H1 (cell line): ENCODE measurements at regions not wholly inside any gene's neighbourhood (a gene's known extent, or its start where the extent isn't known, plus 50 kb on each side); places are given as distances from the start of the nearest gene placed in this dataset.

Experiments used
- JUN ChIP-seq: IDR thresholded peaks from 2 replicates; pipeline ENCODE4 v1.6.1; 2011; ENCODE audit warnings: low read depth, mild to moderate bottlenecking, improper control_type of control experiment, low read length
- ZNF274 ChIP-seq: IDR thresholded peaks from 2 replicates; pipeline ENCODE4 v1.7.0; 2012; ENCODE audit warnings: low read length, borderline replicate concordance; ENCODE audit errors: extremely low read depth
- TF ChIP-seq, protein P1 (sequence below), 3 experiments: IDR thresholded peaks; 1 replicate in 2 of 3; 2 replicates in 1 of 3; pipeline versions ENCODE4 v1.5.1 to v1.6.1; 2011; ENCODE audit warnings: low read length in 3 of 3, mild to moderate bottlenecking in 3 of 3, inconsistent platforms in 2 of 3, low read depth in 1 of 3, moderate library complexity in 1 of 3; ENCODE audit not compliant: insufficient read depth in 1 of 3; ENCODE audit errors: control extremely low read depth in 1 of 3
- TF ChIP-seq, protein P2 (sequence below): IDR thresholded peaks from 2 replicates; pipeline ENCODE4 v1.6.1; 2012; ENCODE audit warnings: inconsistent platforms

DNA sequence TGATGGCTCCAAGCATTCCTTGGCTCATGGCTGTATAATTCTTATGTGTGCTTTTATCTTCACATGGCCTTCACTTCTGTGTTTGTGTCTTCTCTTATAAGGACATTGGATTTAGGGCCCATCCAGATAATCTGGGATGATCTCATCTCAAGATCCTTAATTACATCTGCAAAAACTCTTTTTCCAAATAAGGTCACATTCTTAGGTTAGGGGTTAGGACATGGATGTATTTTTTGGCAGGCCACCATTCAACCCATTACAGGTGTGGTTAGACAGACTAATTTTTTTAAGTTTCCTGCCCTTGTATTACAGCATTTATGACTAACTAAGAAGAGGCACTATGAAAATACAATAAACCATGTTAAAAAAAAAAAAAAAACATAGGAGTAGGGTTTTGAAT lies 254.0 kb downstream of the TPBG start:
- TF ChIP-seq, protein P1, sequence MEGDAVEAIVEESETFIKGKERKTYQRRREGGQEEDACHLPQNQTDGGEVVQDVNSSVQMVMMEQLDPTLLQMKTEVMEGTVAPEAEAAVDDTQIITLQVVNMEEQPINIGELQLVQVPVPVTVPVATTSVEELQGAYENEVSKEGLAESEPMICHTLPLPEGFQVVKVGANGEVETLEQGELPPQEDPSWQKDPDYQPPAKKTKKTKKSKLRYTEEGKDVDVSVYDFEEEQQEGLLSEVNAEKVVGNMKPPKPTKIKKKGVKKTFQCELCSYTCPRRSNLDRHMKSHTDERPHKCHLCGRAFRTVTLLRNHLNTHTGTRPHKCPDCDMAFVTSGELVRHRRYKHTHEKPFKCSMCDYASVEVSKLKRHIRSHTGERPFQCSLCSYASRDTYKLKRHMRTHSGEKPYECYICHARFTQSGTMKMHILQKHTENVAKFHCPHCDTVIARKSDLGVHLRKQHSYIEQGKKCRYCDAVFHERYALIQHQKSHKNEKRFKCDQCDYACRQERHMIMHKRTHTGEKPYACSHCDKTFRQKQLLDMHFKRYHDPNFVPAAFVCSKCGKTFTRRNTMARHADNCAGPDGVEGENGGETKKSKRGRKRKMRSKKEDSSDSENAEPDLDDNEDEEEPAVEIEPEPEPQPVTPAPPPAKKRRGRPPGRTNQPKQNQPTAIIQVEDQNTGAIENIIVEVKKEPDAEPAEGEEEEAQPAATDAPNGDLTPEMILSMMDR (IDR thresholded peaks at IDR 0.05; ENCODE audit: control extremely low read depth in 1 of 3, insufficient read depth in 1 of 3, low read depth in 1 of 3, low read length in 3 of 3) = no peak
- TF ChIP-seq JUN (no peak), ZNF274 (no peak)
- TF ChIP-seq, protein P2, sequence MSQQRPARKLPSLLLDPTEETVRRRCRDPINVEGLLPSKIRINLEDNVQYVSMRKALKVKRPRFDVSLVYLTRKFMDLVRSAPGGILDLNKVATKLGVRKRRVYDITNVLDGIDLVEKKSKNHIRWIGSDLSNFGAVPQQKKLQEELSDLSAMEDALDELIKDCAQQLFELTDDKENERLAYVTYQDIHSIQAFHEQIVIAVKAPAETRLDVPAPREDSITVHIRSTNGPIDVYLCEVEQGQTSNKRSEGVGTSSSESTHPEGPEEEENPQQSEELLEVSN = no peak
